ENCODE measurements at regions not wholly inside any gene's neighbourhood (a gene's known extent, or its start where the extent isn't known, plus 50 kb on each side); places are given as distances from the start of the nearest gene placed in this dataset.

DNA sequence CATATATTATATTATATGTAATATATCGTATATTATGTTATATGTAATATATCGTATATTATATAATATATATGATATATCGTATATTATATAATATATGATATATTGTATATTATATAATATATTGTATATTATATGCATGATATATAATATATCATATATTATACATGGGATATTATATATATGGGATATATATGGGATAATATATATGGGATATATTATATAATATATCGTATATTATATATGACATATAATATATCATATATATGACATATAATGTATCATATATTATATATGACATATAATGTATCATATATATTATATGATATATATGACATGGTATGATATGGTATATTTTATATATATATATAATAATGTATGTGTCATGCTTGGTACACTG lies 79.5 kb upstream of the CALM2 start:
- Histone ChIP-seq H3K27ac (no peak overlapping the region), H3K36me3 (no peaks in the 10 kb centered on the region), H3K4me1 (no peaks in the 10 kb centered on the region), H3K27me3 (ENCODE audit: low read depth) (no peaks in the 10 kb centered on the region), H3K9me3 (no peaks in the 10 kb centered on the region), H3K4me3 (no peak overlapping the region)
- no peak for DNase-seq
- no peak for ATAC-seq
- intact Hi-C loops (cut with DNase I): no loop called here
- TF ChIP-seq, protein P1, sequence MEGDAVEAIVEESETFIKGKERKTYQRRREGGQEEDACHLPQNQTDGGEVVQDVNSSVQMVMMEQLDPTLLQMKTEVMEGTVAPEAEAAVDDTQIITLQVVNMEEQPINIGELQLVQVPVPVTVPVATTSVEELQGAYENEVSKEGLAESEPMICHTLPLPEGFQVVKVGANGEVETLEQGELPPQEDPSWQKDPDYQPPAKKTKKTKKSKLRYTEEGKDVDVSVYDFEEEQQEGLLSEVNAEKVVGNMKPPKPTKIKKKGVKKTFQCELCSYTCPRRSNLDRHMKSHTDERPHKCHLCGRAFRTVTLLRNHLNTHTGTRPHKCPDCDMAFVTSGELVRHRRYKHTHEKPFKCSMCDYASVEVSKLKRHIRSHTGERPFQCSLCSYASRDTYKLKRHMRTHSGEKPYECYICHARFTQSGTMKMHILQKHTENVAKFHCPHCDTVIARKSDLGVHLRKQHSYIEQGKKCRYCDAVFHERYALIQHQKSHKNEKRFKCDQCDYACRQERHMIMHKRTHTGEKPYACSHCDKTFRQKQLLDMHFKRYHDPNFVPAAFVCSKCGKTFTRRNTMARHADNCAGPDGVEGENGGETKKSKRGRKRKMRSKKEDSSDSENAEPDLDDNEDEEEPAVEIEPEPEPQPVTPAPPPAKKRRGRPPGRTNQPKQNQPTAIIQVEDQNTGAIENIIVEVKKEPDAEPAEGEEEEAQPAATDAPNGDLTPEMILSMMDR (IDR thresholded peaks at IDR 0.05): no peak

DNA sequence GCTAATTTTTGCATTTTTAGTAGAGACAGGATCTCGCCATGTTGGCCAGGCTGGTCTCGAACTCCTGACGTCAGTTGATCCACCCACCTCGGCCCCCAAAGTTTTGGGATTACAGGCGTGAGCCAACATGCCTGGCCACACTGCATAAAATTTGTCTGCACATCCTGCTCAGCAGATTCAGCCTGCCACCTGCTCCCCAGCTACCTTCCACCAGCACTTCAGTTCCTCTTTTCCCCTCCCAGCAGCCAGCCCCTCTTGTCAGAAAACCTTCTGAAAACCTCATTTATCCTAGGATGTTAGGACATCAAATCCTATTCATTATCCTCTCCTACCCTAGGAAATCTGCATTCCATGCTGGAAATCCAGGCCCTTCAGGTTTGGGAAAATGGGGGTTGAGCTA lies 78.2 kb upstream of the CALM2 start:
- ATAC-seq (no peak), DNase-seq (no peak)
- no peaks in the 10 kb centered on the region for H3K9me3 ChIP-seq
- H3K36me3 ChIP-seq: no peaks in the 10 kb centered on the region
- no peaks in the 10 kb centered on the region for H3K27me3 ChIP-seq (ENCODE audit: low read depth)
- intact Hi-C loops (cut with DNase I): no loop called here
- no peak overlapping the region for H3K4me3 ChIP-seq
- TF ChIP-seq, protein P1 (IDR thresholded peaks at IDR 0.05): no peak
- H3K27ac ChIP-seq: no peak overlapping the region
- no peaks in the 10 kb centered on the region for H3K4me1 ChIP-seq

DNA sequence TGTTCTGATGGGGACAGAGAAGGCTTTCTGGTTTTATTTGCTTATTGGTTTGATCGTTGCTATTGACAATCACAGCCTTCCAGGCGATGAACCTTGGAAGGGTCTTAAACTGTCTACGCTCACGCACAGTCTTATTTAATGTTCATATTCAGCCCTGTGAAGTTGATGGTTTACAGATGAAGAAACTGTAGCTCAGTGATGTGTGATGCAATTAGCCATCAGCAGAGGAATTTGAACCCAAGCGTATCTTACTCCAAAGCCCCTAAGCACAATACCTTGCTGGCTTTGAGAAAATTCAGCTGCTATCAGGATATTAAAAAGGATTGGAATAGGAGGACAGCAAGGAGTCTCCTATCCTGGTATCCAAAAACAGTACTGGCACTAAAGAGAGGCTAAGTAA lies 77.1 kb upstream of the CALM2 start:
- TF ChIP-seq, protein P1 (IDR thresholded peaks at IDR 0.05): no peak
- Histone ChIP-seq H3K9me3 (no peaks in the 10 kb centered on the region), H3K36me3 (no peaks in the 10 kb centered on the region), H3K27me3 (ENCODE audit: low read depth) (no peaks in the 10 kb centered on the region), H3K4me3 (no peak overlapping the region), H3K4me1 (no peaks in the 10 kb centered on the region), H3K27ac (no peak overlapping the region)
- intact Hi-C loops (cut with DNase I): no loop called here
- ATAC-seq: no peak
- no peak for DNase-seq

DNA sequence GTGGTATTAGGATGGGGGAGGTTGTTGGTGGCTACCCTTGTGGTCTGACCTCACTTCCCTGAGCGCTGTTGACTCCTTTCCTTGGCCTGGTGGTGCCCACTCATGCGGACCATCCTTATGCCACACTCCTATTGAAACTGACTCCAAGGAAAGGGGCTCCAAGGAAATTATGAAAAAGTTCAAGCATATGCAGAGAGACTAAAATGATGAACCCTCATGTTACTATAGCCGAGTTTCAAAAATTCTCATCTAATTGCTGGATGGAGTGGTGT lies 75.0 kb upstream of the CALM2 start:
- Histone ChIP-seq H3K27me3 (ENCODE audit: low read depth) (no peaks in the 10 kb centered on the region), H3K27ac (no peak overlapping the region), H3K9me3 (no peaks in the 10 kb centered on the region), H3K36me3 (no peaks in the 10 kb centered on the region), H3K4me1 (no peaks in the 10 kb centered on the region), H3K4me3 (no peak overlapping the region)
- DNase-seq (no peak), ATAC-seq (no peak)
- intact Hi-C loops (cut with DNase I): no loop called here
- TF ChIP-seq, protein P1 (IDR thresholded peaks at IDR 0.05): no peak

DNA sequence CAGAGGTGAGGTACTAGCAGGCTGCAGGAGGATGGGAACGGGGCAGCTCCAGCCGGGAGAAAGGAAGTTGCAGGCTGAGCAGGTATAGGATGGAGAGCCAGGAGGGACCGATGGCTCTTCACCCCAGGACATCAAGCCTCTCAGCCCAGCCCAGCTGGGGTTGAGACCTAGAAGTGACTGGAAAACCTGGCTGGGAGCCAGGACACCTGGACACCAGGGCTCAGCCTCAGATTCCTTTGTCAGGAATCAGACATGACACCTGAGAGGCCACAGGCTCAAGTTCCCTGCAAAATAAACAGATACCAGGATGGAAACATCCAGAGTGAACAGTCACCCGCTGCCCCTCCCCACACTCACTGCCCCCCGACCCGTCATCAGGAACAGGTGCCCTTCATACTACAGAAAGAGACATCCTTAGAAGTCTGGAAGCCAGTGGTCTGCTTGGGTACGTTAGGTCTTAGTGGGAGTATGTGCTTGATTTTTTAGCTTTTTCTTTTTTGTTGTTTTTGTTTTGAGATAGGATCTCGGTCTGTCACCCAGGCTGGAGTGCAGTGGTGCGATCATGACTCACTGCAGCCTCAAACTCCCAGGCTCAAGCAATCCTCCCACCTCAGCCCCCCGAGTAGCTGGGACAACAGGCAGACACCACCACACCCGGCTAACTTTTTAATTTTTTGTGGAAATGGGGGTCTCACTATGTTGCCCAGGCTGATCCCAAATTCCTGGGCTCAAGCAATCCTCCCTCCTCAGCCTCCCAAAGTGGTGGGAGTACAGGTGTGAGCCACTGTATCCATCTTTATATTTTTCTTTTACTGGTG lies 74.5 kb upstream of the CALM2 start:
- intact Hi-C loops (cut with DNase I): no loop called here

More for the DNA sequence above, 74.5 kb upstream of the CALM2 start:
- TF ChIP-seq, protein P1 (IDR thresholded peaks at IDR 0.05): no peak
- no peaks in the 10 kb centered on the region for H3K4me1 ChIP-seq
- H3K27ac ChIP-seq: no peak overlapping the region
- no peaks in the 10 kb centered on the region for H3K9me3 ChIP-seq
- no peaks in the 10 kb centered on the region for H3K27me3 ChIP-seq (ENCODE audit: low read depth)
- H3K36me3 ChIP-seq: no peaks in the 10 kb centered on the region
- DNase-seq: no peak
- H3K4me3 ChIP-seq: no peak overlapping the region
- no peak for ATAC-seq

All from lower lobe of right lung (tissue), 2 donors.